SK-N-SH (cell line): ENCODE measurements at regions not wholly inside any gene's neighbourhood (a gene's known extent, or its start where the extent isn't known, plus 50 kb on each side); places are given as distances from the start of the nearest gene placed in this dataset.

ENCODE experiments used
- CHD2 ChIP-seq: fragments of 150-350 bp; IDR thresholded peaks from 2 replicates; pipeline ENCODE4 v1.6.1; 2018; ENCODE audit warnings: low read length; ENCODE audit not compliant: partially characterized antibody
- CTCF ChIP-seq: fragments of 200-600 bp; sonication (generic); IDR thresholded peaks from 2 replicates; pipeline ENCODE4 v1.6.1; 2017; ENCODE audit warnings: antibody characterized with exemption, mild to moderate bottlenecking, moderate library complexity
- EP300 ChIP-seq, 2 experiments: IDR thresholded peaks; 2 replicates each; pipeline versions ENCODE4 v1.4.0 to v1.6.1; 2012; ENCODE audit warnings: borderline replicate concordance in 1 of 2, low read depth in 1 of 2, low read length in 1 of 2
- JUND ChIP-seq: IDR thresholded peaks from 2 replicates; pipeline ENCODE4 v1.4.0; 2012
- MEF2A ChIP-seq: IDR thresholded peaks from 2 replicates; pipeline ENCODE4 v1.4.0; 2012; ENCODE audit warnings: low read depth, borderline replicate concordance
- POLR2AphosphoS5 ChIP-seq: IDR thresholded peaks from 2 replicates; pipeline ENCODE4 v1.6.1; 2012; ENCODE audit warnings: low read depth, low read length
- SIN3A ChIP-seq: IDR thresholded peaks from 2 replicates; pipeline ENCODE4 v1.6.1; 2012; ENCODE audit warnings: low read depth, mild to moderate bottlenecking, low read length, moderate library complexity, borderline replicate concordance
- TEAD4 ChIP-seq: IDR thresholded peaks from 2 replicates; pipeline ENCODE4 v1.4.0; 2012; ENCODE audit warnings: mild to moderate bottlenecking, borderline replicate concordance; ENCODE audit not compliant: insufficient read depth
- USF2 ChIP-seq: fragments of 150-350 bp; IDR thresholded peaks from 2 replicates; pipeline ENCODE4 v1.6.1; 2017; ENCODE audit warnings: antibody characterized with exemption, low read length, low read depth, borderline replicate concordance
- YY1 ChIP-seq: IDR thresholded peaks from 2 replicates; pipeline ENCODE4 v1.4.0; 2012; ENCODE audit warnings: low read depth, mild to moderate bottlenecking

GRCh38 chr7:25383402-25383801 is 155.1 kb upstream of the NPVF start:
- no peak for TF ChIP-seq CTCF
- no peak for TF ChIP-seq USF2
- TF ChIP-seq CHD2, result no peak
- TF ChIP-seq POLR2AphosphoS5, result no peak
- TF ChIP-seq JUND, result no peak
- TF ChIP-seq MEF2A, result no peak
- no peak for TF ChIP-seq SIN3A
- TF ChIP-seq TEAD4, result no peak
- no peak for TF ChIP-seq YY1
- no peak for TF ChIP-seq EP300 (IDR thresholded peaks at IDR 0.05; ENCODE audit: borderline replicate concordance in 1 of 2, low read depth in 1 of 2, low read length in 1 of 2)
